Endothelial cell of umbilical vein (primary cell): ENCODE measurements at regions not wholly inside any gene's neighbourhood (a gene's known extent, or its start where the extent isn't known, plus 50 kb on each side); places are given as distances from the start of the nearest gene placed in this dataset.

ENCODE experiments used
- BruUV-seq: library from RNA; stranded (reverse); fragments of 400-500 nt; replicated peaks from 2 replicates; lab custom pipeline; 2021; lab: Mats Ljungman, UMichigan
- CTCF ChIA-PET: fragments of 300-600, 350-600 bp; sonication (Branson Sonifier 250); formaldehyde crosslinking; loops from one replicate; lab custom pipeline; 2021; ENCODE audit warnings: antibody characterized with exemption, inconsistent platforms; lab: Charles Lee
- POLR2A ChIA-PET: fragments of 300-600, 350-600 bp; sonication (Branson Sonifier 250); formaldehyde crosslinking; loops from one replicate; lab custom pipeline; 2021; ENCODE audit warnings: antibody characterized with exemption, inconsistent platforms; lab: Charles Lee
- DNase-seq: peaks from one replicate; pipeline ENCODE4 v3.0.0-alpha.2; 2011; ENCODE audit warnings: low read depth, low spot score
- FAIRE-seq: peaks from 2 replicates; lab custom pipeline; 2011; peaks lifted over from hg19 to GRCh38; lab: Jason Lieb, UNC
- H2AFZ ChIP-seq: 2 replicates; pipeline ENCODE4 v1.6.0; 2012; ENCODE audit warnings: low read depth, low read length, control low read depth, inconsistent platforms
- H3K27ac ChIP-seq: 2 replicates; pipeline ENCODE4 v1.5.1; 2011; ENCODE audit warnings: low read depth, mild to moderate bottlenecking, control low read depth, low read length, moderate library complexity; ENCODE audit not compliant: insufficient read depth
- H3K27me3 ChIP-seq, 2 experiments: 2 replicates each; pipeline versions ENCODE4 v1.6.0 to v1.6.1; 2011; ENCODE audit warnings: low read length in 2 of 2, mixed read lengths in 1 of 2; ENCODE audit not compliant: control insufficient read depth in 2 of 2, insufficient read depth in 2 of 2
- H3K36me3 ChIP-seq, 2 experiments: 2 replicates in 1 of 2; 3 replicates in 1 of 2; pipeline ENCODE4 v1.5.1; 2011; ENCODE audit warnings: low read length in 2 of 2, mild to moderate bottlenecking in 1 of 2, moderate library complexity in 1 of 2; ENCODE audit not compliant: control insufficient read depth in 2 of 2, insufficient read depth in 2 of 2; ENCODE audit errors: extremely low read depth in 1 of 2
- H3K4me1 ChIP-seq: 3 replicates; pipeline ENCODE4 v1.5.1; 2011; ENCODE audit warnings: mild to moderate bottlenecking, low read length; ENCODE audit not compliant: control insufficient read depth, insufficient read depth; ENCODE audit errors: extremely low read depth
- H3K4me2 ChIP-seq: 2 replicates; pipeline ENCODE4 v1.6.1; 2011; ENCODE audit warnings: low read length, control low read depth, mixed read lengths; ENCODE audit not compliant: insufficient read depth
- H3K4me3 ChIP-seq, 3 experiments: fragments of 200-600 bp in 1 of 3; sonication (generic), shearing (Covaris generic) in 1 of 3; replicated peaks in 1 of 3; 2 replicates each; pipeline ENCODE4 v1.5.1; 2011 to 2016; ENCODE audit warnings: control low read depth in 3 of 3, low read length in 3 of 3, mild to moderate bottlenecking in 2 of 3, inconsistent platforms in 1 of 3, low read depth in 1 of 3, moderate library complexity in 1 of 3; ENCODE audit not compliant: insufficient read depth in 1 of 3
- H3K79me2 ChIP-seq: 2 replicates; pipeline ENCODE4 v1.6.0; 2012; ENCODE audit warnings: low read length, inconsistent platforms; ENCODE audit not compliant: control insufficient read depth, insufficient read depth
- H3K9ac ChIP-seq: replicated peaks from 2 replicates; pipeline ENCODE3; 2011; ENCODE audit warnings: low read length, control low read depth; ENCODE audit not compliant: insufficient read depth; ENCODE audit errors: extremely low read depth
- H3K9me1 ChIP-seq: replicated peaks from 3 replicates; pipeline ENCODE4 v1.6.0; 2011; ENCODE audit warnings: mild to moderate bottlenecking, low read length; ENCODE audit not compliant: control insufficient read depth, insufficient read depth; ENCODE audit errors: extremely low read depth
- H3K9me3 ChIP-seq: replicated peaks from 2 replicates; pipeline ENCODE4 v1.5.1; 2012; ENCODE audit warnings: low read length, inconsistent platforms; ENCODE audit not compliant: control insufficient read depth, insufficient read depth
- H4K20me1 ChIP-seq: replicated peaks from 2 replicates; pipeline ENCODE3; 2011; ENCODE audit warnings: mild to moderate bottlenecking, low read length; ENCODE audit not compliant: control insufficient read depth, insufficient read depth; ENCODE audit errors: extremely low read depth
- EZH2 ChIP-seq: IDR thresholded peaks from 2 replicates; pipeline ENCODE4 v1.6.1; 2012; ENCODE audit warnings: borderline replicate concordance, low read depth, mild to moderate bottlenecking, moderate library complexity, low read length, inconsistent platforms; ENCODE audit not compliant: severe bottlenecking
- FOS ChIP-seq: IDR thresholded peaks from 2 replicates; pipeline ENCODE4 v1.6.1; 2011; ENCODE audit warnings: mild to moderate bottlenecking, low read length, moderate library complexity, borderline replicate concordance; ENCODE audit not compliant: insufficient read depth
- GATA2 ChIP-seq: IDR thresholded peaks from 2 replicates; pipeline ENCODE4 v1.7.0; 2011; ENCODE audit warnings: low read depth, mild to moderate bottlenecking, moderate library complexity, mixed read lengths, low read length; ENCODE audit not compliant: insufficient read length, insufficient read depth
- JUN ChIP-seq: IDR thresholded peaks from 2 replicates; pipeline ENCODE4 v1.6.1; 2011; ENCODE audit warnings: borderline replicate concordance, low read depth; ENCODE audit not compliant: insufficient read length, insufficient read depth
- MYC ChIP-seq: IDR thresholded peaks from one replicate; pipeline ENCODE4 v1.6.1; 2011; ENCODE audit warnings: mild to moderate bottlenecking, low read depth, low read length
- POLR2A ChIP-seq: IDR thresholded peaks from 2 replicates; pipeline ENCODE4 v1.6.1; 2012; ENCODE audit warnings: low read depth, mild to moderate bottlenecking, control low read depth, low read length
- POLR2AphosphoS5 ChIP-seq: IDR thresholded peaks from 2 replicates; pipeline ENCODE4 v1.6.1; 2012; ENCODE audit warnings: low read depth, mild to moderate bottlenecking, control low read depth, low read length, moderate library complexity; ENCODE audit not compliant: insufficient read depth
- dilution Hi-C: fragments of 300-500 bp; cut with MboI; formaldehyde crosslinking; loops from one replicate; pipeline ENCODE4 v1.15.0; 2019; ENCODE audit warnings: low sequenced_read_pairs; ENCODE audit not compliant: extremely low pct_ligation_motif_present
- intact Hi-C: fragments of 100-400 bp; cut with micrococcal nuclease; formaldehyde crosslinking; loops from one replicate; pipeline ENCODE4 v1.10.0; 2022
- TF ChIP-seq, protein P1 (sequence below): IDR thresholded peaks from 2 replicates; pipeline ENCODE4 v1.6.1; 2011; ENCODE audit not compliant: insufficient read depth, insufficient read length
- TF ChIP-seq, protein P2 (sequence below), 2 donors: IDR thresholded peaks; 1 replicate in 1 of 2; 2 replicates in 1 of 2; pipeline ENCODE4 v1.5.1; 2011; ENCODE audit warnings: low read length in 2 of 2, mild to moderate bottlenecking in 2 of 2, moderate library complexity in 2 of 2, control low read depth in 1 of 2, inconsistent platforms in 1 of 2, low read depth in 1 of 2; ENCODE audit not compliant: insufficient read depth in 1 of 2; ENCODE audit errors: extremely low read depth in 1 of 2

GRCh38 chr5:152595405-152595804 is 190.3 kb upstream of the NMUR2 start:
- ChIA-PET POLR2A (no interaction called here), CTCF (no interaction called here)
- dilution Hi-C loops, result no loop called here

GRCh38 chr5:152599096-152599495 is 194.0 kb upstream of the NMUR2 start:
- no peak for DNase-seq
- dilution Hi-C loops, result no loop called here

More at GRCh38 chr5:152595405-152595804, 190.3 kb upstream of the NMUR2 start:
- Histone ChIP-seq H3K9me1 (no peaks in the 10 kb centered on the region), H3K9me3 (peaks cover 2% of the 10 kb centered on the region), H3K36me3 (no peaks in the 10 kb centered on the region), H4K20me1 (no peaks in the 10 kb centered on the region), H3K27me3 (no peaks in the 10 kb centered on the region), H3K4me2 (no peak overlapping the region), H3K4me3 (no peak overlapping the region), H3K4me1 (no peaks in the 10 kb centered on the region), H3K27ac (no peak overlapping the region), H2AFZ (no peak overlapping the region), H3K79me2 (no peaks in the 10 kb centered on the region), H3K9ac (no peak overlapping the region)
- TF ChIP-seq POLR2A (no peak), GATA2 (no peak), JUN (no peak), MYC (no peak), EZH2 (no peak)
- DNase-seq, result no peak
- intact Hi-C loops, result no loop called here
- BruUV-seq, result no TSS peak
- FAIRE-seq, result no peak

More at GRCh38 chr5:152599096-152599495, 194.0 kb upstream of the NMUR2 start:
- no peaks in the 10 kb centered on the region for H3K4me1 ChIP-seq
- H2AFZ ChIP-seq, result no peak overlapping the region
- FAIRE-seq, result no peak
- no peak overlapping the region for H3K4me2 ChIP-seq
- H3K9ac ChIP-seq, result no peak overlapping the region
- H3K27me3 ChIP-seq, result no peaks in the 10 kb centered on the region
- CTCF ChIA-PET, result no interaction called here
- H3K27ac ChIP-seq, result no peak overlapping the region
- no peak for TF ChIP-seq FOS
- TF ChIP-seq, protein P1, sequence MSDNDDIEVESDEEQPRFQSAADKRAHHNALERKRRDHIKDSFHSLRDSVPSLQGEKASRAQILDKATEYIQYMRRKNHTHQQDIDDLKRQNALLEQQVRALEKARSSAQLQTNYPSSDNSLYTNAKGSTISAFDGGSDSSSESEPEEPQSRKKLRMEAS, result no peak
- no peak for TF ChIP-seq GATA2
- TF ChIP-seq, protein P2, sequence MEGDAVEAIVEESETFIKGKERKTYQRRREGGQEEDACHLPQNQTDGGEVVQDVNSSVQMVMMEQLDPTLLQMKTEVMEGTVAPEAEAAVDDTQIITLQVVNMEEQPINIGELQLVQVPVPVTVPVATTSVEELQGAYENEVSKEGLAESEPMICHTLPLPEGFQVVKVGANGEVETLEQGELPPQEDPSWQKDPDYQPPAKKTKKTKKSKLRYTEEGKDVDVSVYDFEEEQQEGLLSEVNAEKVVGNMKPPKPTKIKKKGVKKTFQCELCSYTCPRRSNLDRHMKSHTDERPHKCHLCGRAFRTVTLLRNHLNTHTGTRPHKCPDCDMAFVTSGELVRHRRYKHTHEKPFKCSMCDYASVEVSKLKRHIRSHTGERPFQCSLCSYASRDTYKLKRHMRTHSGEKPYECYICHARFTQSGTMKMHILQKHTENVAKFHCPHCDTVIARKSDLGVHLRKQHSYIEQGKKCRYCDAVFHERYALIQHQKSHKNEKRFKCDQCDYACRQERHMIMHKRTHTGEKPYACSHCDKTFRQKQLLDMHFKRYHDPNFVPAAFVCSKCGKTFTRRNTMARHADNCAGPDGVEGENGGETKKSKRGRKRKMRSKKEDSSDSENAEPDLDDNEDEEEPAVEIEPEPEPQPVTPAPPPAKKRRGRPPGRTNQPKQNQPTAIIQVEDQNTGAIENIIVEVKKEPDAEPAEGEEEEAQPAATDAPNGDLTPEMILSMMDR (IDR thresholded peaks at IDR 0.05; ENCODE audit: extremely low read depth in 1 of 2, insufficient read depth in 1 of 2, low read depth in 1 of 2, low read length in 2 of 2), result no peak
- TF ChIP-seq EZH2, result no peak
- TF ChIP-seq POLR2AphosphoS5, result no peak
- TF ChIP-seq POLR2A, result no peak
- TF ChIP-seq MYC, result no peak
- no peak for TF ChIP-seq JUN
- H3K79me2 ChIP-seq, result no peaks in the 10 kb centered on the region
- H3K9me1 ChIP-seq, result no peaks in the 10 kb centered on the region
- peaks cover 2% of the 10 kb centered on the region for H3K9me3 ChIP-seq
- no peak overlapping the region for H3K4me3 ChIP-seq
- no TSS peak for BruUV-seq
- POLR2A ChIA-PET, result no interaction called here
- intact Hi-C loops, result no loop called here
- H4K20me1 ChIP-seq, result no peaks in the 10 kb centered on the region
- no peaks in the 10 kb centered on the region for H3K36me3 ChIP-seq
